Esophagus squamous epithelium (tissue), 5 donors: ENCODE measurements at regions not wholly inside any gene's neighbourhood (a gene's known extent, or its start where the extent isn't known, plus 50 kb on each side); places are given as distances from the start of the nearest gene placed in this dataset.

Experiments used
- DNase-seq: peaks from one replicate; lab custom pipeline; 2025; lab: John Stamatoyannopoulos, UW
- H3K27ac ChIP-seq, 4 donors: fragments of 200-600 bp; sonication (generic); one replicate each; pipeline ENCODE4 v1.5.1; 2016 to 2019; ENCODE audit warnings: mild to moderate bottlenecking in 1 of 4
- H3K27me3 ChIP-seq, 4 donors: fragments of 200-600 bp; sonication (generic); 1 replicate in 3 of 4; 2 replicates in 1 of 4; pipeline versions ENCODE4 v1.5.1 to v1.6.0; 2017 to 2021; ENCODE audit warnings: antibody characterized with exemption in 1 of 4
- H3K36me3 ChIP-seq, 3 donors: fragments of 200-600 bp; sonication (generic); one replicate each; pipeline ENCODE4 v1.5.1; 2016 to 2019
- H3K4me1 ChIP-seq, 3 donors: fragments of 200-600 bp; sonication (generic); one replicate each; pipeline ENCODE4 v1.5.1; 2017 to 2019
- H3K4me3 ChIP-seq, 4 donors: fragments of 200-600 bp; sonication (generic); 1 replicate in 3 of 4; 2 replicates in 1 of 4; pipeline ENCODE4 v1.5.1; 2016 to 2019; ENCODE audit warnings: mild to moderate bottlenecking in 2 of 4, moderate library complexity in 1 of 4
- H3K9me3 ChIP-seq, 3 donors: fragments of 200-600 bp; sonication (generic); one replicate each; pipeline ENCODE4 v1.5.1; 2016 to 2019
- POLR2A ChIP-seq, 4 donors: fragments of 450-650 bp; IDR thresholded peaks; one replicate each; pipeline ENCODE4 v1.6.1; 2017; ENCODE audit warnings: antibody characterized with exemption in 4 of 4, mild to moderate bottlenecking in 4 of 4, moderate library complexity in 3 of 4
- WGBS, 2 donors: methylation state at CpG; one replicate each; pipeline ENCODE4 v1.1.5; 2018; 5-methylcytosine and 5-hydroxymethylcytosine counted together
- intact Hi-C: fragments of 100-400 bp; cut with DNase I; formaldehyde crosslinking; loops from one replicate; pipeline ENCODE4 v1.15.0; 2022
- TF ChIP-seq, protein P1 (sequence below), 6 experiments: fragments of 450-650 bp in 4 of 6; fragments of 200-600 bp in 2 of 6; sonication (generic) in 2 of 6; IDR thresholded peaks; one replicate each; pipeline ENCODE4 v1.5.1; 2016 to 2019; ENCODE audit warnings: antibody characterized with exemption in 6 of 6, mild to moderate bottlenecking in 4 of 6, moderate library complexity in 4 of 6
- donor health status: DM: yes; HTN: yes; CAD: no.

DNA sequence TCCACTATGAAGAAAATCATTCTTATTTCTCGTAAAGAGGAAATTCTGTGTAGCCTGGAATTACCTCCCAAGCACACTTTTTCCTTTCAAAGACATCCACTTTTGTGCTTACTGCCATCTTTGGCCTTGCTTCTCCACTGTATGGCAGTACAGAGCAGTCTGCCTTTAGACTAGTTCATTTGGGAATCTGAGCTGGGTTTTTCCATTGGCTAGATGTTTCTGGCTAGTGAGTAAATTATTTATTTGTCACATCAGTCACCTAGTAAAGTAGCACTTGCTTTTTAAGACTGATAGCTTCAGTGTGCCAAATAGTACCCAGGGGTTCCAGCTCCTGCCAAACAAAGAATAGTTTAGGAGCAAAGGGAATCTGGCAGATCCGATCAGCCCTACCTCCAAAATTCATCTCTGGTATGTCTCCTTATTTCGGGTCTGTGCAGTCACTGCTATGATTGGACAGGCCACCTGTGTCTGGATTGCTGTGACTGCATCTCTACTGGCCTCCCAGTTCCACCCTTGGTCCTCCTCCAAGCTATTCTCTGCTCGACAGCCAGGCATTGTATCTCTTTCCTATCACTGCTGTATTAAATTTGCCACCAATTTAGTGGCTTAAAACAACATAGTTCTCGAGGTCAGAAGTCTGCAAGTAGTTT lies 97.6 kb downstream of the NUDT12 start:
- H3K4me1 ChIP-seq, result no peaks in the 10 kb centered on the region
- DNase-seq, result no peak
- no peaks in the 10 kb centered on the region for H3K9me3 ChIP-seq
- no peak for TF ChIP-seq POLR2A (IDR thresholded peaks at IDR 0.05)
- TF ChIP-seq, protein P1, sequence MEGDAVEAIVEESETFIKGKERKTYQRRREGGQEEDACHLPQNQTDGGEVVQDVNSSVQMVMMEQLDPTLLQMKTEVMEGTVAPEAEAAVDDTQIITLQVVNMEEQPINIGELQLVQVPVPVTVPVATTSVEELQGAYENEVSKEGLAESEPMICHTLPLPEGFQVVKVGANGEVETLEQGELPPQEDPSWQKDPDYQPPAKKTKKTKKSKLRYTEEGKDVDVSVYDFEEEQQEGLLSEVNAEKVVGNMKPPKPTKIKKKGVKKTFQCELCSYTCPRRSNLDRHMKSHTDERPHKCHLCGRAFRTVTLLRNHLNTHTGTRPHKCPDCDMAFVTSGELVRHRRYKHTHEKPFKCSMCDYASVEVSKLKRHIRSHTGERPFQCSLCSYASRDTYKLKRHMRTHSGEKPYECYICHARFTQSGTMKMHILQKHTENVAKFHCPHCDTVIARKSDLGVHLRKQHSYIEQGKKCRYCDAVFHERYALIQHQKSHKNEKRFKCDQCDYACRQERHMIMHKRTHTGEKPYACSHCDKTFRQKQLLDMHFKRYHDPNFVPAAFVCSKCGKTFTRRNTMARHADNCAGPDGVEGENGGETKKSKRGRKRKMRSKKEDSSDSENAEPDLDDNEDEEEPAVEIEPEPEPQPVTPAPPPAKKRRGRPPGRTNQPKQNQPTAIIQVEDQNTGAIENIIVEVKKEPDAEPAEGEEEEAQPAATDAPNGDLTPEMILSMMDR (IDR thresholded peaks at IDR 0.05), result no peak
- no peak overlapping the region for H3K27ac ChIP-seq
- no peaks in the 10 kb centered on the region for H3K36me3 ChIP-seq
- H3K4me3 ChIP-seq, result no peak overlapping the region
- WGBS, 2 donors, result 75 to 79% methylated on average over 5 of the region's 5 CpGs
- no peaks in the 10 kb centered on the region for H3K27me3 ChIP-seq
- intact Hi-C loops, result no loop called here

DNA sequence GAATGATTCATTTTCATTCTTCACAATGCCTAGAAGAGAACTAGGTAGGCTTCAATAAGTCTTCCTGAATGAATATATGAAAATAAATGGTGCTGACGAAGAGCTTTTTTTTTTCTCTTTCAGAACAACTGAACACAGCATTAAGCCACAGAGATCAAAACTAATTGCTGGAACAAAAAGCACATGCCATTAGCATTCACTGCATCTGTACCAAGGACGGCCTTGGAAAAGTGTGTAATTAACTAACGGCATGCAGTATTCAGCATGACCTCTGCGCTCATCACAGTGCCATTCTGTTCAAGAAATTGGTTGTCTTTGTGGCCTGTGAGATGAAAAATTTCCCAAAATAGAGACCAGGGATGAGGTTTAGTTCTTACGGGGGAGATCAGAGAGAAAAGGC lies 99.3 kb downstream of the NUDT12 start:
- Histone ChIP-seq H3K4me1 (no peaks in the 10 kb centered on the region), H3K9me3 (no peaks in the 10 kb centered on the region), H3K27me3 (no peaks in the 10 kb centered on the region), H3K36me3 (no peaks in the 10 kb centered on the region), H3K27ac (no peak overlapping the region), H3K4me3 (no peak overlapping the region)
- intact Hi-C loops, result no loop called here
- TF ChIP-seq POLR2A (IDR thresholded peaks at IDR 0.05), result no peak
- TF ChIP-seq, protein P1 (IDR thresholded peaks at IDR 0.05), result no peak
- DNase-seq, result no peak
- 83 to 92% methylated on average over 5 of the region's 5 CpGs for WGBS, 2 donors

DNA sequence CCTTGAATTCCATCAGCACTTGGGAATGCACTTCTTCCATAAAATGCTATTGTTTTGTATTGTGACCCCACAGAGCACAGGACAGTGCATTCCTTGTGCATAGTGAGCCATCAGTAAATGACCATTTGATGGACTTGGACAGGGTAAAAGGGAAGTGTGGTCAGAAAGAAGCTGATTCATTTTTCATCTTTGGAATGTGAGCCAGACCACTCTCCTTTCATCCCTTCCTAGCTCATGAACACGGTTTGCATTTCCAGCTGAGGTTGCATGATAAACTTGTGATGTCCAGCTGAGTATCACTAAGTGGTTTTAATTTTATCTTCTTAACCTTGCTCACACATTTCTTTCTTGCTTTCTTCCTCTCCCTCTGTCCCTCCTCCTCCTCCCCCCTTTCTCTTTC lies 101.3 kb downstream of the NUDT12 start:
- WGBS, 2 donors, result 14 to 26% methylated on average over 1 of the region's 1 CpG
- no peak overlapping the region for H3K4me3 ChIP-seq
- H3K27ac ChIP-seq, result no peak overlapping the region
- no peaks in the 10 kb centered on the region for H3K9me3 ChIP-seq
- no peak for DNase-seq
- no peaks in the 10 kb centered on the region for H3K36me3 ChIP-seq
- intact Hi-C loops, result no loop called here
- H3K4me1 ChIP-seq, result no peaks in the 10 kb centered on the region
- TF ChIP-seq, protein P1 (IDR thresholded peaks at IDR 0.05), result no peak
- no peak for TF ChIP-seq POLR2A (IDR thresholded peaks at IDR 0.05)
- no peaks in the 10 kb centered on the region for H3K27me3 ChIP-seq

DNA sequence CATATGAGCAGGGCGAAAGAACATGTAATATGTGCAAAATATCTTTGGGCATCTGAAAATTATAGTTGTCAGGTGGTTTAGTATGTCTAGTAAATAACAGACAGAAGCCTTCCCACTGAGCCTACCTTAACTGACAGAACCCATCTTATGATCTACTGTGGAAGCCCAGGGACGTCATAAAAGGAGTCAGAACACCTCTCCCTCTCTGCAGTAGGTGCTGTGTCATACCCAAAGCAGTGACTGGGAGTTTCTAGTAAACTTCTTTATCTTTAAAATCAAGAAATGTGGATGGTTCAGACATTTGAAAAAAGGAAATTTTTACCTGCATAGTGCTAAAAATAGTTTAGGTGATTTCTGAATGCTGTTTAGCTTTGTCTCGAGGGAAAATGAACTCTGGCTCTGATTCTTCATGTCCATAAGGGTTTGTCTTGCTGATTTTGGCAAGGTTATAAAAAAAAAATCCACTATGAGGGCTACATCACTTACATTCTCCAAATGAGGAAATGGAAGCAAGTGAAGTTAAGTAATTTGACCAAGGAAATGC lies 104.0 kb downstream of the NUDT12 start:
- H3K4me3 ChIP-seq, result no peak overlapping the region
- H3K27me3 ChIP-seq, result no peaks in the 10 kb centered on the region
- 72 to 77% methylated on average over 3 of the region's 3 CpGs for WGBS, 2 donors
- H3K36me3 ChIP-seq, result no peaks in the 10 kb centered on the region
- TF ChIP-seq, protein P1 (IDR thresholded peaks at IDR 0.05), result no peak
- no peak for TF ChIP-seq POLR2A (IDR thresholded peaks at IDR 0.05)
- H3K4me1 ChIP-seq, result no peaks in the 10 kb centered on the region
- DNase-seq, result no peak
- no peak overlapping the region for H3K27ac ChIP-seq
- intact Hi-C loops, result no loop called here
- H3K9me3 ChIP-seq, result no peaks in the 10 kb centered on the region

DNA sequence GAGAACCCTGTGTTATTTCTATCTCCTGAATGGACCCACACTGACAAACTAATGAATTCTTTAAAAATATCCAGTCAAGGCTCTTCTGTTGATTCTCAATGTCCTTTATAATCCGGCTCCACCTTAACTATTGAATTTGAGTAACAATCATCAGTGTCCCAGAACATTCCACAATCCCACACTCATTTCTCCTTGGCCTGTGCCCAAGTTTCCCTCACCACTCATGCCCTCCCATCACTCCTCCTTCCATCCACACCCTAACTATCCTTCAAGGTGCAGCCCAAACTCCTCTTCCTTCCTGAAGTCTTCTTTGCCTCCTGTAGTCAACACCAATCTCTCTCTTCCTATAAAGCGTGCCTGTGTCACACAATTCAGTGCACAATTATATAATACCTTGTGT lies 106.1 kb downstream of the NUDT12 start:
- WGBS, 2 donors, result 87% methylated on average over 2 of the region's 2 CpGs
- intact Hi-C loops, result no loop called here
- H3K36me3 ChIP-seq, result no peaks in the 10 kb centered on the region
- no peak for DNase-seq
- no peaks in the 10 kb centered on the region for H3K27me3 ChIP-seq
- H3K4me3 ChIP-seq, result no peak overlapping the region
- H3K4me1 ChIP-seq, result no peaks in the 10 kb centered on the region
- no peak overlapping the region for H3K27ac ChIP-seq
- no peaks in the 10 kb centered on the region for H3K9me3 ChIP-seq
- no peak for TF ChIP-seq POLR2A (IDR thresholded peaks at IDR 0.05)
- TF ChIP-seq, protein P1 (IDR thresholded peaks at IDR 0.05), result no peak
